ENCODE measurements at regions not wholly inside any gene's neighbourhood (a gene's known extent, or its start where the extent isn't known, plus 50 kb on each side); places are given as distances from the start of the nearest gene placed in this dataset.

GRCh38 chr1:222278501-222278900 is 269.4 kb downstream of the HHIPL2 start:
- no peak for DNase-seq (ENCODE audit: low read depth)
- no peak overlapping the region for H3K4me3 ChIP-seq (ENCODE audit: control insufficient read depth, low read depth, low read length)
- no peak for TF ChIP-seq CTCF (conservative IDR thresholded peaks at IDR 0.05; ENCODE audit: control insufficient read depth, insufficient read depth, low read depth, low read length)

- no peak for TF ChIP-seq CTCF (conservative IDR thresholded peaks at IDR 0.05; ENCODE audit: control insufficient read depth, insufficient read depth, low read depth, low read length)
- no peak overlapping the region for H3K4me3 ChIP-seq (ENCODE audit: control insufficient read depth, low read depth, low read length)
- no peak for DNase-seq (ENCODE audit: low read depth)
These were observed 272.0 kb downstream of the HHIPL2 start for GRCh38 chr1:222275729-222276465.

GRCh38 chr1:222275001-222275728 is 272.7 kb downstream of the HHIPL2 start:
- no peak overlapping the region for H3K4me3 ChIP-seq (ENCODE audit: control insufficient read depth, low read depth, low read length)

GRCh38 chr1:222266223-222267196 is 281.4 kb downstream of the HHIPL2 start:
- TF ChIP-seq CTCF (conservative IDR thresholded peaks at IDR 0.05; ENCODE audit: control insufficient read depth, insufficient read depth, low read depth, low read length): no peak
- H3K4me3 ChIP-seq (ENCODE audit: control insufficient read depth, low read depth, low read length): no peak overlapping the region
- no peak for DNase-seq (ENCODE audit: low read depth)

More at GRCh38 chr1:222275001-222275728, 272.7 kb downstream of the HHIPL2 start:
- no peak for TF ChIP-seq CTCF (conservative IDR thresholded peaks at IDR 0.05; ENCODE audit: control insufficient read depth, insufficient read depth, low read depth, low read length)
- DNase-seq (ENCODE audit: low read depth): no peak

- DNase-seq (ENCODE audit: low read depth): no peak
- H3K4me3 ChIP-seq (ENCODE audit: control insufficient read depth, low read depth, low read length): no peak overlapping the region
- TF ChIP-seq CTCF (conservative IDR thresholded peaks at IDR 0.05; ENCODE audit: control insufficient read depth, insufficient read depth, low read depth, low read length): no peak
These were observed 284.1 kb downstream of the HHIPL2 start for GRCh38 chr1:222263791-222264190.

GRCh38 chr1:222257027-222257426 is 290.9 kb downstream of the HHIPL2 start:
- no peak overlapping the region for H3K4me3 ChIP-seq (ENCODE audit: control insufficient read depth, low read depth, low read length)
- no peak for TF ChIP-seq CTCF (conservative IDR thresholded peaks at IDR 0.05; ENCODE audit: control insufficient read depth, insufficient read depth, low read depth, low read length)
- DNase-seq (ENCODE audit: low read depth): no peak

All from fibroblast of mammary gland (primary cell).